GM12892 (cell line): ENCODE measurements at regions not wholly inside any gene's neighbourhood (a gene's known extent, or its start where the extent isn't known, plus 50 kb on each side); places are given as distances from the start of the nearest gene placed in this dataset.

Source experiments
- DNase-seq: peaks from one replicate; pipeline ENCODE4 v3.0.0; 2011; ENCODE audit not compliant: insufficient read length
- FAIRE-seq: peaks from 2 replicates; lab custom pipeline; 2011; peaks lifted over from hg19 to GRCh38; lab: Jason Lieb, UNC
- POLR2A ChIP-seq: IDR thresholded peaks from 2 replicates; pipeline ENCODE4 v1.6.1; 2011; ENCODE audit warnings: low read depth, low read length, control low read depth
- POLR2AphosphoS5 ChIP-seq: IDR thresholded peaks from 2 replicates; pipeline ENCODE4 v1.6.1; 2011; ENCODE audit warnings: low read depth, low read length, control low read depth
- TAF1 ChIP-seq: IDR thresholded peaks from 2 replicates; pipeline ENCODE4 v1.6.1; 2011; ENCODE audit warnings: low read depth, mild to moderate bottlenecking, control low read depth, low read length, borderline replicate concordance

GRCh38 chr6:74074645-74075044, 378.6 kb downstream of the CD109 start:
- no peak for DNase-seq
- no peak for FAIRE-seq
- no peak for TF ChIP-seq POLR2AphosphoS5
- TF ChIP-seq TAF1, result no peak
- TF ChIP-seq POLR2A, result no peak

- TF ChIP-seq POLR2A (no peak), TAF1 (no peak), POLR2AphosphoS5 (no peak)
- DNase-seq (no peak), FAIRE-seq (no peak)
These were observed 378.0 kb downstream of the CD109 start for GRCh38 chr6:74073999-74074398.

GRCh38 chr6:74073429-74073828, 377.4 kb downstream of the CD109 start:
- FAIRE-seq, result no peak
- no peak for DNase-seq
- TF ChIP-seq POLR2AphosphoS5, result no peak
- TF ChIP-seq POLR2A, result no peak
- no peak for TF ChIP-seq TAF1

GRCh38 chr6:74071214-74071613, 375.2 kb downstream of the CD109 start:
- no peak for FAIRE-seq

GRCh38 chr6:74070711-74071110, 374.7 kb downstream of the CD109 start:
- FAIRE-seq, result no peak
- no peak for TF ChIP-seq TAF1
- TF ChIP-seq POLR2A, result no peak
- TF ChIP-seq POLR2AphosphoS5, result no peak

More at GRCh38 chr6:74071214-74071613, 375.2 kb downstream of the CD109 start:
- TF ChIP-seq POLR2AphosphoS5 (no peak), TAF1 (no peak), POLR2A (no peak)
- no peak for DNase-seq

GRCh38 chr6:74070091-74070490, 374.1 kb downstream of the CD109 start:
- DNase-seq (no peak), FAIRE-seq (no peak)
- TF ChIP-seq POLR2A (no peak), POLR2AphosphoS5 (no peak), TAF1 (no peak)

More at GRCh38 chr6:74070711-74071110, 374.7 kb downstream of the CD109 start:
- no peak for DNase-seq

- no peak for DNase-seq
- no peak for TF ChIP-seq POLR2AphosphoS5
- no peak for TF ChIP-seq TAF1
- no peak for TF ChIP-seq POLR2A
- no peak for FAIRE-seq
These were observed 373.1 kb downstream of the CD109 start for GRCh38 chr6:74069089-74069581.

GRCh38 chr6:74066168-74066871, 370.3 kb downstream of the CD109 start:
- DNase-seq (no peak), FAIRE-seq (no peak)
- TF ChIP-seq POLR2AphosphoS5, result no peak
- no peak for TF ChIP-seq TAF1
- TF ChIP-seq POLR2A, result no peak

- FAIRE-seq (no peak), DNase-seq (no peak)
- TF ChIP-seq TAF1 (no peak), POLR2AphosphoS5 (no peak), POLR2A (no peak)
These were observed 369.7 kb downstream of the CD109 start for GRCh38 chr6:74065705-74066104.

- FAIRE-seq (no peak), DNase-seq (no peak)
- TF ChIP-seq TAF1 (no peak), POLR2A (no peak), POLR2AphosphoS5 (no peak)
These were observed 367.4 kb downstream of the CD109 start for GRCh38 chr6:74063391-74063790.

- TF ChIP-seq POLR2A (no peak), POLR2AphosphoS5 (no peak), TAF1 (no peak)
- DNase-seq (no peak), FAIRE-seq (no peak)
These were observed 365.2 kb downstream of the CD109 start for GRCh38 chr6:74061201-74061600.

GRCh38 chr6:74060354-74060753, 364.4 kb downstream of the CD109 start:
- TF ChIP-seq POLR2A (no peak), TAF1 (no peak), POLR2AphosphoS5 (no peak)
- DNase-seq (no peak), FAIRE-seq (no peak)

GRCh38 chr6:74058606-74059005, 362.6 kb downstream of the CD109 start:
- TF ChIP-seq POLR2AphosphoS5, result no peak
- DNase-seq, result no peak
- no peak for FAIRE-seq
